ENCODE measurements at regions not wholly inside any gene's neighbourhood (a gene's known extent, or its start where the extent isn't known, plus 50 kb on each side); places are given as distances from the start of the nearest gene placed in this dataset.
"Not testable (repeated sequence)": the region's sequence is repeated elsewhere in the genome, so short reads cannot be mapped to it uniquely, and the experiment has no call there.

GRCh38 chr16:88128556-88128955 is 177.3 kb downstream of the BANP start:
- no peak for DNase-seq (ENCODE audit: low read depth in 3 of 3)

DNA sequence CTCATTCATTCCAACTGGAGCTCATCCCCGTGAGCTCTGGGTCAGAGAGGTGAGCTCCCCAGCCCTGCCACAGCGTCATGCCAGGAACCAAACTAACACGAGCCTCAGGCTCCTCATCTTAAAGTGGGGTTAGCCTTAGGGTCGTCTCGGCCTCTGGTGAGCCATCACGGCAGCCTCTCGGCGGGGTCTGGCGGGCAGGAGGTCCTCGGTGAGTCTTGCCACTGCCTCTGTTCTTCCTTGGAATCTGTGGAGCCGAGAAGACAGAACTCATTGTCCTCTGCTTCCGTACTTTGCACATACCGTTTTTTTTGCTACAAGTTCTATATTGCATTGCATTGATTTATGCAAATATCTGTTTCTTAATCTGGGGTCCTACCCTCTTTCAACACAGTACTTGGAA is 177.9 kb downstream of the BANP start:
- not testable (repeated sequence) for DNase-seq (ENCODE audit: low read depth in 3 of 3)

DNA sequence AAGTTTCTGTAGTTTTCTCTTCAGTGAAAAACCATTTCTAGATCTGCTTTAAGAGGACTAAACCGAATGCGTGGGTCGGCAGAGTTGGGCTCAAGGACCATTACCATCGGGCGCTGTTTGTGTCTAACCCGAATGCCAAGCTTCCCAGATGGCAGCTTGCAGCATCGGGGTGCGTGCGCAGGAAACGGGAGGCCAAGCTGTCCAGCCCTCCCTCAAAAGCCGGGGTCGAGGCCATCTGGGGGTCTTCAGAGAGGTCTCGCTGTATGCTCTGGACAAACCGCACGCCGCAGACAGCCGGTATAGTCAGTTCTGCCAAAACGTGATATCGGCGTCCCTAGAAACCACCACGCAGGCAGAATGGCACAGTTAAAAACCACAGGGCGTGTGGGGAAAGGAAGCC is 178.8 kb downstream of the BANP start:
- DNase-seq (ENCODE audit: low read depth in 3 of 3): no peak

GRCh38 chr16:88130681-88131080 is 179.4 kb downstream of the BANP start:
- no peak for DNase-seq (ENCODE audit: low read depth in 3 of 3)

DNA sequence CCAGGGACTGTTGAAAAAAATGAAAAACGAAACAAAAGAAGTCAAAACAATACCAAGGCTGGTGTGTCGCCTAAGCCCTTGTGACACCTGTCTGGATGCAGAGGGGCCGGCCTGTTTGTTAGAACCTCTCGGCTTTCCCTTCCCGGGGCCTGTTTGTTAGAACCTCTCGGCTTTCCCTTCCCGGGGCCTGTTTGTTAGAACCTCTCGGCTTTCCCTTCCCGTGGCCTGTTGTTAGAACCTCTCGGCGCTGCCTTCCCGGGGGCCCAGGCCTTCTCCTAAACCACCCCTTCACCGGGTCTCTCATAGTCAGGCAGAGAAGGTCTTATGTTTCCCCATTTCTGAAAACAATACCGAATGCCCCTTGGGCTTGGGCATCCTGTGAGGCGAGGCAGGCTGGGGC is 180.0 kb downstream of the BANP start:
- no peak for DNase-seq (ENCODE audit: low read depth in 3 of 3)

GRCh38 chr16:88131966-88132365 is 180.7 kb downstream of the BANP start:
- no peak for DNase-seq (ENCODE audit: low read depth in 3 of 3)

DNA sequence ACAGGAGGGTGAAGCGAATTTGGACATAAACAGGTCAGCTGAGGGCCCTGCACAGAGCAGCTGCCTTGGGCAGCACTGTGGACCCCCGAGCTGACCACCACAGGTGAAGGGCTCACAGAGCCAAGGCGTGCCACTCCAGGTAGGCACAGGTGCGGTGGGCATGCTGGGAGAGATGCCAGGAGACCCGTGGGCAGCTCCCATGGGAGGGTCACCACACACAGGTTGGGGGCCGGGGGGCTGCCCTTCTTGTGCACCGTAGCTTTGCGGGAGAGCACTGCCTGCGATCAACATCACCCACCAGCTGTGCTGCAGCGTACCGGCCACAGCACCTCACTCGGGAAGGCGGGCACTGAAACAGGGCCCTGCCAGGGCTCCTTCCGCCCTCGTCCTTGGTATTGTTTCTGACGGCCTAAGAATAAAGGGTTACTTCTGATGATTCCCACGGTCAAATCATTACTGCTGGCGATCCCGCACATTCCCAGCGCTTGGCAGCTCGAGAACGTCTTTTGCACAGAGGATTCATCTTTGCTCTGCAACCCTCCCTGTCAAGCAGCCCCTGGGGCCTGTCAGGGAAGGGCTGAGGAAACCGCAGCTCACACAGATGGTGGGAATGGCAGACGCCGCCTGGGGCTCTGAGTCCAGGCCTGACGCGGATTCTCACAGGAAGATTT is 181.7 kb downstream of the BANP start:
- no peak for DNase-seq (ENCODE audit: low read depth in 3 of 3)

GRCh38 chr16:88133507-88133843 is 182.2 kb downstream of the BANP start:
- no peak for DNase-seq (ENCODE audit: low read depth in 3 of 3)

GRCh38 chr16:88134172-88134898 is 183.1 kb downstream of the BANP start:
- not testable (repeated sequence) for DNase-seq (ENCODE audit: low read depth in 3 of 3)

GRCh38 chr16:88134899-88135682 is 183.9 kb downstream of the BANP start:
- DNase-seq (ENCODE audit: low read depth in 3 of 3): not testable (repeated sequence)

DNA sequence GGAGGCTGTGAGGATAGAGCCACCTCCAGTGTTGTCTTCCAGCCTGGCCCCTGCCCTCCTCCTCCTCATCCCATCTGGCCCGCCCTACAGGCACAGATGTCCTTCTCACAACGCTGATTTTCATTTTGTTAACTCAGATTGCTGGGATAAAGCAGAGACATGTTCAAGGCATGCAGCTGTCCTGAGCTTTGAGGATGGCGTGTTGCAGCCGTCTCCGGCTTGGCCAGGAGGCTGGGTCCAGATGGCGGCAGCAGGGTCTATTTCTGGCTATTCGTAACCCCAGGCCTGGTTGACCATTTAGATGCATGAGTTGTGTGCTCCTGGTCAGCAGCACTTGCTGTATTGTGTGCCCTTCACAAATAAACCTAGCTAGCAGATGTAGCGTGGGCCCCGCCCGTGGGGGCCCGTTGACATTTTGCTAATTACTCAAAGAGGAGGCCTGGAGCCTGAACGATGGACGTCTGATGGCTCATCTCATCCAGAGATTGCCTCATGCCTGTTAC is 185.0 kb downstream of the BANP start:
- not testable (repeated sequence) for DNase-seq (ENCODE audit: low read depth in 3 of 3)

DNA sequence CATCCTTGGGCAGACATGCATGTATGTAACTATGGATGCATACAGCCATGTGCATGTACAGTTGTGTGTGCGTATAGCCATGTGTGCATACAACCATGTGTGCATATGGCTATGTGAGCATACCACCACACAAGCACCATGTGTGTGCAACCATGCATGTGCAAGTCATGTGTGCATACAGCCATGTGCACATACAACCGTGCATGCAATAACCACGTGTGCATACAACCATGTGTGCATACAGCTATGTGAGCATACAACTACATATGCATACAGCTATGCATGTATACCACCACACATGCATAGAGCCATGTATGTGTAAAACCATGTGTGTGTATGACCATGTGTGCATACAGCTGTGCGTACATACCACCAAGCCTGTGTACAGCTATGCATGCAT is 185.7 kb downstream of the BANP start:
- not testable (repeated sequence) for DNase-seq (ENCODE audit: low read depth in 3 of 3)

GRCh38 chr16:88139141-88139540 is 187.9 kb downstream of the BANP start:
- not testable (repeated sequence) for DNase-seq (ENCODE audit: low read depth in 3 of 3)

GRCh38 chr16:88140195-88140594 is 189.0 kb downstream of the BANP start:
- DNase-seq (ENCODE audit: low read depth in 3 of 3): not testable (repeated sequence)

- no peak for DNase-seq (ENCODE audit: low read depth in 3 of 3)
These were observed 190.3 kb downstream of the BANP start for GRCh38 chr16:88141580-88141979.

GRCh38 chr16:88142056-88142935 is 191.1 kb downstream of the BANP start:
- not testable (repeated sequence) for DNase-seq (ENCODE audit: low read depth in 3 of 3)

- DNase-seq (ENCODE audit: low read depth in 3 of 3): not testable (repeated sequence)
These were observed 192.1 kb downstream of the BANP start for GRCh38 chr16:88143122-88144027.

DNA sequence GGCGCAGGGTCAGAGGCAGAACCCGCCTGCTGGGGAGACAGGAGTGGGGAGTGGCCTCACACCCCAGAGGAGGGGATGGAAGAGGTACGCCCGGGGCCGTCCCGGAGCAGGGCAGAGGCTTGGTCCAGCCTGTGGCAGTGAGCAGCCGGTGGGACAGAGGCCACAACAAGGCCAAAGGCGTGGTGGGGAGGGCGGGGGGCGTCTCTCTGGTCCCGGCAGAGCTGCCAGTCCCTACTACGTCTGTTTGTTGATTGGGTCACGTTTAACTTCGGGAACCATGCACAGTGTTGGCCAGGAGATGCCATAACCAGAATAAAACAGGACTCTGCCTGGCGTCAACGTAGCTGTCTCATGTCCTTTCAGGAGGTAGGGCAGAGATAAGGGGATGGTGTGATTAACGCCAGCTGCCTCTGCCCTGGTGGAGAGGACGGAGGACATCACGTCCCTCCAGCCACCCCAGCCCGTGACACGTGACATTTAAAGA is 192.8 kb downstream of the BANP start:
- DNase-seq (ENCODE audit: low read depth in 3 of 3): no peak

DNA sequence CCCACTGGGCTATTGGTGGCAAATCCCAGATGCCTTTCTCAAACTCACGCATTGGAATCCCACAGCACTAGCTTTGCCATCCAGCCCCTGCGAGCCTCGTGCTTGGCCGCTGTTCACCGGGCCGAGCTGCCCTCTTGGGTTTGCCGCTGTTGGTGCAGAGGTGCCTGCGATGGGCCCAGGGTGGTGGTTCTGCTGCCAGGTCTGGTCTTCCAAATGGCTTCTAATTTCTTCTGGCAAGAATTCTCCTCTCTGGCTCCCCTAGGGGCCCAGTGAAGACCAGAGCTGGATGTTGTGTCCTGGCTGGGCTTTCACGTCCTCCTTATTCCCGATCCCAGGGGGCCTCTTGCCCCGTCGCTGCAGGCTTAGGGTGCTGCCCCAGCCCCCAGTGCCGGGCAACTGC is 194.1 kb downstream of the BANP start:
- not testable (repeated sequence) for DNase-seq (ENCODE audit: low read depth in 3 of 3)

DNA sequence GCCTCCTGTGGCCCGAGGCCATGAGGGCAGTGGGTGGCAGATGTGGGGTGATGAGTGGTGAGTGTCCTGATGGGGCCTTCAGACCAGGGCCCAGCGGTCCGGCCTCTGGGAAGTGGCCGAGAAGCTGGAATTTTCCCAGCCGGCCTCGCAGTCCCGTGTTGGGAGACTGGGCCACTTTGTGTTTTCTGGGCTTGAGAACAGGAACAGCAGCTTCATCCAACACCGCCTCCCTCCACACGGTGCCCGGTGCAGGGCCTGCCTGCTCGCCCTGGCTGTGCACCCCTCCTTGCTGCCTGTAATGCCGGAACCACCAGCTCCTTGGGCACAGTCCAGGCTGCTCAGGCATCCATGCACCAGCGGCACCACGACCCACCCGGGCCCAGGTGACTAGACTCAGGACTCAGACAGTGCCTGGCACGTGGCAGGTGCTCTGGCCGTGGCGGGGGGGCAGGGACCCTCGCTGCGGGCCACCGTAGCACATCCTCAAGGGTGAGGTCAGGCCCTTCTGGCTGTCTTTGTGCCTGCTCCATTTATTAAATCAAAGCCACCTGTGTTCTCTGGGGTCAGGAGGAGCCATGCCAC is 194.7 kb downstream of the BANP start:
- DNase-seq (ENCODE audit: low read depth in 3 of 3): not testable (repeated sequence)

Data from stimulated activated CD4-positive, alpha-beta T cell treated with anti-CD3 and anti-CD28 coated beads, TNF-alpha, amount 100 ng/mL, for 4 hours (primary cell).